ENCODE measurements at regions not wholly inside any gene's neighbourhood (a gene's known extent, or its start where the extent isn't known, plus 50 kb on each side); places are given as distances from the start of the nearest gene placed in this dataset.

DNA sequence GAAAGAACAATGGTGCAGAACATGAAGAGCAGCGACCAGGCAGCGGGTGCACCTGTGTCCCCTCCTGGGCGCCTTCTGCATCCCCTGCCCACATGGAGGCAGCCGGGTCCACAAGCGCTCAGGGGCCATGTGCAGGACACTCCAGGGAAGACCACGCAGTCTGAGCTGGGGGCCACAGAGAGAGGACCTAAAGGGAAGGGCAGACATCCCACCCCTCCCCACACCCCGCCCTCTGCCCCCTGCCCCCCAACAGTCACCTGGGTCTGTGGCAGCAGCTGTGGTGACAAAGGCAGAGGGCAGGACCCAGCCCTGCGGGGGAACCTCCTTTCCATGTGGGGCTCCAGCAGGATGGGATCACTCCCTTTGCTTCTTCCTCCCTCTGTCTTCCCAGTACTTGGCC, 805.7 kb downstream of the CDH9 start:
- peaks cover 13% of the 10 kb centered on the region for H3K9me3 Mint-ChIP-seq (ENCODE audit: unreplicated experiment)
- TF ChIP-seq, protein P1, sequence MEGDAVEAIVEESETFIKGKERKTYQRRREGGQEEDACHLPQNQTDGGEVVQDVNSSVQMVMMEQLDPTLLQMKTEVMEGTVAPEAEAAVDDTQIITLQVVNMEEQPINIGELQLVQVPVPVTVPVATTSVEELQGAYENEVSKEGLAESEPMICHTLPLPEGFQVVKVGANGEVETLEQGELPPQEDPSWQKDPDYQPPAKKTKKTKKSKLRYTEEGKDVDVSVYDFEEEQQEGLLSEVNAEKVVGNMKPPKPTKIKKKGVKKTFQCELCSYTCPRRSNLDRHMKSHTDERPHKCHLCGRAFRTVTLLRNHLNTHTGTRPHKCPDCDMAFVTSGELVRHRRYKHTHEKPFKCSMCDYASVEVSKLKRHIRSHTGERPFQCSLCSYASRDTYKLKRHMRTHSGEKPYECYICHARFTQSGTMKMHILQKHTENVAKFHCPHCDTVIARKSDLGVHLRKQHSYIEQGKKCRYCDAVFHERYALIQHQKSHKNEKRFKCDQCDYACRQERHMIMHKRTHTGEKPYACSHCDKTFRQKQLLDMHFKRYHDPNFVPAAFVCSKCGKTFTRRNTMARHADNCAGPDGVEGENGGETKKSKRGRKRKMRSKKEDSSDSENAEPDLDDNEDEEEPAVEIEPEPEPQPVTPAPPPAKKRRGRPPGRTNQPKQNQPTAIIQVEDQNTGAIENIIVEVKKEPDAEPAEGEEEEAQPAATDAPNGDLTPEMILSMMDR (IDR thresholded peaks at IDR 0.05; ENCODE audit: unreplicated experiment): no peak
- no peak overlapping the region for H3K4me3 Mint-ChIP-seq (ENCODE audit: unreplicated experiment)

DNA sequence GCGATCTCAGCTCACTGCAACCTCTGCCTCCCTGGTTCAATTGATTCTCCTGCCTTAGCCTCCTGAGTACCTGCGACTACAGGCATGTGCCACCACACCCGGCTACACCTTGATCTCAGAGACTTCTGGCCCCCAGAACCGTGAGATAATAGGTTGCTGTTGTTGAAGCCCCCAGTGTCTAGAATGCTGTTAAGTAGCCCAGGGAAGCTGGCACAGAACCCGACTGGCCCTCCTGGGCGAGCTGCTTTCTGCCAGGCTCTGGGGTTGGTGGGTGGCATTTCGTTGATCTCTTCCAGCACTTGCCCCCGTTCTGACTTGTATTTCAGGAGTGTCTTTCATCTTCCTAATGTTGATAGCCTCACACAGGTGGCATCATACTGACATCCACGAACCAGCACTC, 807.1 kb downstream of the CDH9 start:
- Mint-ChIP-seq H3K36me3 (ENCODE audit: low read depth, unreplicated experiment) (peaks cover 8% of the 10 kb centered on the region), H3K4me1 (ENCODE audit: unreplicated experiment) (no peaks in the 10 kb centered on the region), H3K4me3 (ENCODE audit: unreplicated experiment) (no peak overlapping the region), H3K27me3 (ENCODE audit: unreplicated experiment) (peaks cover 18% of the 10 kb centered on the region), H3K9me3 (ENCODE audit: unreplicated experiment) (peaks cover 14% of the 10 kb centered on the region), H3K27ac (ENCODE audit: unreplicated experiment) (no peak overlapping the region)
- TF ChIP-seq, protein P1 (IDR thresholded peaks at IDR 0.05; ENCODE audit: unreplicated experiment): no peak
- DNase-seq (ENCODE audit: low spot score): no peak

More for the DNA sequence above, 805.7 kb downstream of the CDH9 start:
- no peak for DNase-seq (ENCODE audit: low spot score)
- H3K4me1 Mint-ChIP-seq (ENCODE audit: unreplicated experiment): no peaks in the 10 kb centered on the region
- peaks cover 5% of the 10 kb centered on the region for H3K36me3 Mint-ChIP-seq (ENCODE audit: low read depth, unreplicated experiment)
- peaks cover 12% of the 10 kb centered on the region for H3K27me3 Mint-ChIP-seq (ENCODE audit: unreplicated experiment)
- H3K27ac Mint-ChIP-seq (ENCODE audit: unreplicated experiment): no peak overlapping the region

DNA sequence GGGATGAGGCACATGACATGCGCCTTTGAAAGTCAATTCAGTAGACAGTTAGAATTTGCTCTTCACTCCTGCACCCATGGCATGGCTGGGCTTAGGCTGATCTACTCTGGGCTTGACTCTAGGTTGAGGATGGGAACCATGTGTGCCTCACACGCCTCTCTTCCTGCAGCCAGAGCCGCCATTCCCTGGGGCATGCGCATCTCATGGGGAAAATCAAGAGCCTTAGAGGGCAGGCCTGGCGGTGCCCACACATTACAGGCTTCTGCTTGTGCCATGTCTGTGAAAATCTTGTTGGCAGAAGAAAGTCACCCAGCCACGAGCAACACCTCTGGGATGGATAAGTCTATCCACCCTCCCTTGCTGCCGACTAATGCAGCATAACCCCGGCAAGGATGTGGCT, 808.5 kb downstream of the CDH9 start:
- H3K4me3 Mint-ChIP-seq (ENCODE audit: unreplicated experiment): no peak overlapping the region
- peaks cover 21% of the 10 kb centered on the region for H3K9me3 Mint-ChIP-seq (ENCODE audit: unreplicated experiment)
- no peak for DNase-seq (ENCODE audit: low spot score)
- H3K27me3 Mint-ChIP-seq (ENCODE audit: unreplicated experiment): peaks cover 22% of the 10 kb centered on the region
- H3K36me3 Mint-ChIP-seq (ENCODE audit: low read depth, unreplicated experiment): peaks cover 16% of the 10 kb centered on the region
- no peak overlapping the region for H3K27ac Mint-ChIP-seq (ENCODE audit: unreplicated experiment)
- H3K4me1 Mint-ChIP-seq (ENCODE audit: unreplicated experiment): no peaks in the 10 kb centered on the region
- TF ChIP-seq, protein P1 (IDR thresholded peaks at IDR 0.05; ENCODE audit: unreplicated experiment): no peak

DNA sequence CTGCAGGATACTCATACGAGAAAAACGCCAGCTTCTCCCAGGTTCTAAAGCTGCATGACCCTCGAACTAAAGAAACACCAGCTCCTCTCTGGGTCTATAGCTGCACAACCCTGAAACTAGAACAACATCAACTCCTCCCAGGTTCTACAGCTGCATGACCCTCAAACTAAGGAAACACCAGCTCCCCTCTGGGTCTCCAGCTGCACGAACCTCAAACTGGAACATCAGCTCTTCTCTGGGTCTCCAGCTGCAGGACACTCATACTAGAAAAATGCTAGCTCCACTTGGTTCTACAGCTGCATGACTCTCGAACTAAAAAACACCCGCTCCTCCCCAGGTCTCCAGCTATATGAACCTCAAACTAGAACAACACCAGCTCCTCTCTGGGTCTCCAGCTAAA, 811.1 kb downstream of the CDH9 start:
- H3K4me3 Mint-ChIP-seq (ENCODE audit: unreplicated experiment): no peak overlapping the region
- H3K4me1 Mint-ChIP-seq (ENCODE audit: unreplicated experiment): no peaks in the 10 kb centered on the region
- TF ChIP-seq, protein P1 (IDR thresholded peaks at IDR 0.05; ENCODE audit: unreplicated experiment): no peak
- peaks cover 28% of the 10 kb centered on the region for H3K9me3 Mint-ChIP-seq (ENCODE audit: unreplicated experiment)
- H3K27me3 Mint-ChIP-seq (ENCODE audit: unreplicated experiment): peaks cover 26% of the 10 kb centered on the region
- H3K36me3 Mint-ChIP-seq (ENCODE audit: low read depth, unreplicated experiment): peaks cover 25% of the 10 kb centered on the region
- no peak overlapping the region for H3K27ac Mint-ChIP-seq (ENCODE audit: unreplicated experiment)
- DNase-seq (ENCODE audit: low spot score): no peak

DNA sequence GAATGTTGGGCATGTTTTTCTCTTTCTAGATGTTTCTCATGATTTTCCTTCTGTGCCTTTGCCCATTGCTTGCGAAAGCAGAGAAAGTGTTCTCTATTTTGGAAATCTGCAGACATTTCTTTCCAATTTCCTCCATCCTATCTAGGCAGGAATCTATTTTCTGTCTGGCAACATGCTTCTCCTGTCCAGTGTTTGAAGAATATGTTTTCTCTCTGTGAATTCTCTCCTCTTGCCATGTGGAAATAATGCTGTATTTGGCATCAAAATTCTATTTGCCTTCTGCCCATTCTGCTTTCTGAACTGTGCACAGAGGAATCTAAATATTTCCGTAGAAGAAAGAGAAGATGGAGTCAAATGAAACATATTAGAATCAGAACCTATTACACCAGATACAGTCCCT, 833.3 kb downstream of the CDH9 start:
- no peak overlapping the region for H3K27ac Mint-ChIP-seq (ENCODE audit: unreplicated experiment)
- no peaks in the 10 kb centered on the region for H3K27me3 Mint-ChIP-seq (ENCODE audit: unreplicated experiment)
- no peak overlapping the region for H3K4me3 Mint-ChIP-seq (ENCODE audit: unreplicated experiment)
- no peak for DNase-seq (ENCODE audit: low spot score)
- no peaks in the 10 kb centered on the region for H3K4me1 Mint-ChIP-seq (ENCODE audit: unreplicated experiment)
- H3K36me3 Mint-ChIP-seq (ENCODE audit: low read depth, unreplicated experiment): no peaks in the 10 kb centered on the region
- H3K9me3 Mint-ChIP-seq (ENCODE audit: unreplicated experiment): no peaks in the 10 kb centered on the region
- TF ChIP-seq, protein P1 (IDR thresholded peaks at IDR 0.05; ENCODE audit: unreplicated experiment): no peak

Measured in endothelial cell (in vitro differentiated cells).